HEK293T (cell line): ENCODE measurements at regions not wholly inside any gene's neighbourhood (a gene's known extent, or its start where the extent isn't known, plus 50 kb on each side); places are given as distances from the start of the nearest gene placed in this dataset.

ENCODE experiments used
- BHLHE40 ChIP-seq: fragments of 450-650 bp; IDR thresholded peaks from 2 replicates; pipeline ENCODE4 v1.6.1; 2016; ENCODE audit warnings: mild to moderate bottlenecking, moderate library complexity, borderline replicate concordance
- FOXA1 ChIP-seq: fragments of 450-650 bp; IDR thresholded peaks from 2 replicates; pipeline ENCODE4 v1.6.1; 2016; ENCODE audit warnings: mild to moderate bottlenecking
- FOXK2 ChIP-seq: fragments of 450-650 bp; IDR thresholded peaks from 2 replicates; pipeline ENCODE4 v1.6.1; 2016; ENCODE audit warnings: mild to moderate bottlenecking
- FOXM1 ChIP-seq: fragments of 450-650 bp; IDR thresholded peaks from 2 replicates; pipeline ENCODE4 v1.6.1; 2017; ENCODE audit warnings: mild to moderate bottlenecking, borderline replicate concordance
- HDGF ChIP-seq: fragments of 450-650 bp; IDR thresholded peaks from 2 replicates; pipeline ENCODE4 v1.6.1; 2017; ENCODE audit warnings: antibody characterized with exemption, borderline replicate concordance
- LEF1 ChIP-seq: fragments of 450-650 bp; IDR thresholded peaks from 2 replicates; pipeline ENCODE4 v1.6.1; 2017; ENCODE audit warnings: mild to moderate bottlenecking, borderline replicate concordance
- SP1 ChIP-seq: fragments of 450-650 bp; IDR thresholded peaks from 2 replicates; pipeline ENCODE4 v1.6.1; 2017
- SUZ12 ChIP-seq: fragments of 450-650 bp; IDR thresholded peaks from 2 replicates; pipeline ENCODE4 v1.6.1; 2016; ENCODE audit warnings: mild to moderate bottlenecking
- TARDBP ChIP-seq: fragments of 450-650 bp; IDR thresholded peaks from 2 replicates; pipeline ENCODE4 v1.6.1; 2016
- ZNF384 ChIP-seq: fragments of 450-650 bp; IDR thresholded peaks from 2 replicates; pipeline ENCODE4 v1.6.1; 2016

DNA sequence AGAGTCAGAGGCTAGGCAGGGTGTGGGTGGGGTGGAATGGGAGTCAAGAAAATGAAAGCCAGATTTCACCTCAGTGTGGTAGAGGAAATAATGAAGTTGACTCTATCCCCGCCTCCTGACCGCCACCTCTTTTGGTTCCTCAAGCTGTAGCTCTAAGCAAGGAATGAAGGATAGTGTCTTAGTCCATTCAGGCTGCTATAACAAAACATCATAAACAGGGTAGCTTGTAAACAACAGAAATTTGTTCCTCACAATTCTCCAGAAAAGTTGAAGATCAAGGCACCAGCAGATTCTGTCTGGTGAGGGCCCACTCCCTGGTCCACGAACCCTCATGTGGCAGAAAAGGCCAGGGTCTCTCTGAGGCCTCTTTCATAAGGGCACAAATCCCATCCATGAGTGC lies 109.1 kb upstream of the AMN1 start:
- TF ChIP-seq FOXK2 (no peak), SP1 (no peak), FOXA1 (no peak), LEF1 (no peak), SUZ12 (no peak), FOXM1 (no peak), ZNF384 (no peak), BHLHE40 (no peak), HDGF (no peak), TARDBP (no peak)
